Glutamatergic neuron (in vitro differentiated cells): ENCODE measurements at regions not wholly inside any gene's neighbourhood (a gene's known extent, or its start where the extent isn't known, plus 50 kb on each side); places are given as distances from the start of the nearest gene placed in this dataset.
"Not testable (repeated sequence)": the region's sequence is repeated elsewhere in the genome, so short reads cannot be mapped to it uniquely, and the experiment has no call there.

Experiments
- DNase-seq: peaks from one replicate; pipeline ENCODE4 v3.0.0; 2022
- H3K27ac Mint-ChIP-seq: one replicate; pipeline ENCODE4 v1.8.0; 2020; ENCODE audit warnings: mild to moderate bottlenecking, mixed read lengths, inconsistent platforms; ENCODE audit not compliant: unreplicated experiment
- H3K27me3 Mint-ChIP-seq: one replicate; pipeline ENCODE4 v1.8.0; 2020; ENCODE audit warnings: mild to moderate bottlenecking, moderate library complexity, mixed read lengths, inconsistent platforms; ENCODE audit not compliant: unreplicated experiment
- H3K36me3 Mint-ChIP-seq: one replicate; pipeline ENCODE4 v1.8.0; 2020; ENCODE audit warnings: mild to moderate bottlenecking, mixed read lengths, inconsistent platforms; ENCODE audit not compliant: unreplicated experiment
- H3K4me1 Mint-ChIP-seq: one replicate; pipeline ENCODE4 v1.8.0; 2020; ENCODE audit warnings: mild to moderate bottlenecking, low read depth, mixed read lengths, inconsistent platforms; ENCODE audit not compliant: unreplicated experiment
- H3K4me3 Mint-ChIP-seq: one replicate; pipeline ENCODE4 v1.8.0; 2020; ENCODE audit warnings: mild to moderate bottlenecking, mixed read lengths, inconsistent platforms; ENCODE audit not compliant: unreplicated experiment
- H3K9me3 Mint-ChIP-seq: one replicate; pipeline ENCODE4 v1.8.0; 2020; ENCODE audit warnings: mild to moderate bottlenecking, moderate library complexity, mixed read lengths, inconsistent platforms; ENCODE audit not compliant: unreplicated experiment
- CTCF ChIP-seq: fragments of 200-600 bp; sonication (generic); IDR thresholded peaks from one replicate; pipeline ENCODE4 v1.5.0; 2021; ENCODE audit not compliant: partially characterized antibody, unreplicated experiment

- peaks cover 5% of the 10 kb centered on the region for H3K27me3 Mint-ChIP-seq
- TF ChIP-seq CTCF, result no peak
- no peak overlapping the region for H3K4me3 Mint-ChIP-seq
- no peak overlapping the region for H3K27ac Mint-ChIP-seq
- no peak for DNase-seq
- peaks cover 4% of the 10 kb centered on the region for H3K4me1 Mint-ChIP-seq
- no peaks in the 10 kb centered on the region for H3K9me3 Mint-ChIP-seq
- no peaks in the 10 kb centered on the region for H3K36me3 Mint-ChIP-seq
These were observed 79.7 kb upstream of the RUNX3 start for GRCh38 chr1:25009671-25010262.

- Mint-ChIP-seq H3K27me3 (peaks cover 5% of the 10 kb centered on the region), H3K4me1 (peaks cover 4% of the 10 kb centered on the region), H3K27ac (no peak overlapping the region), H3K36me3 (no peaks in the 10 kb centered on the region), H3K9me3 (no peaks in the 10 kb centered on the region), H3K4me3 (no peak overlapping the region)
- no peak for TF ChIP-seq CTCF
- no peak for DNase-seq
These were observed 78.1 kb upstream of the RUNX3 start for GRCh38 chr1:25008192-25008485.

- DNase-seq, H3K27ac Mint-ChIP-seq, H3K9me3 Mint-ChIP-seq, H3K27me3 Mint-ChIP-seq, H3K4me1 Mint-ChIP-seq, H3K36me3 Mint-ChIP-seq, H3K4me3 Mint-ChIP-seq: not testable (repeated sequence)
These were observed 77.5 kb upstream of the RUNX3 start for GRCh38 chr1:25007390-25008191.

- H3K4me3 Mint-ChIP-seq, result no peak overlapping the region
- H3K4me1 Mint-ChIP-seq, result peaks cover 4% of the 10 kb centered on the region
- no peaks in the 10 kb centered on the region for H3K36me3 Mint-ChIP-seq
- no peaks in the 10 kb centered on the region for H3K9me3 Mint-ChIP-seq
- peaks cover 5% of the 10 kb centered on the region for H3K27me3 Mint-ChIP-seq
- no peak for DNase-seq
- H3K27ac Mint-ChIP-seq, result no peak overlapping the region
- no peak for TF ChIP-seq CTCF
These were observed 76.7 kb upstream of the RUNX3 start for GRCh38 chr1:25006770-25007169.

GRCh38 chr1:25004355-25004754 is 74.3 kb upstream of the RUNX3 start:
- no peak overlapping the region for H3K27ac Mint-ChIP-seq
- TF ChIP-seq CTCF, result no peak
- H3K4me3 Mint-ChIP-seq, result no peak overlapping the region
- H3K27me3 Mint-ChIP-seq, result peaks cover 3% of the 10 kb centered on the region
- H3K36me3 Mint-ChIP-seq, result no peaks in the 10 kb centered on the region
- H3K9me3 Mint-ChIP-seq, result no peaks in the 10 kb centered on the region
- H3K4me1 Mint-ChIP-seq, result peaks cover 4% of the 10 kb centered on the region
- DNase-seq, result no peak
